GM18505 (cell line): ENCODE measurements at regions not wholly inside any gene's neighbourhood (a gene's known extent, or its start where the extent isn't known, plus 50 kb on each side); places are given as distances from the start of the nearest gene placed in this dataset.
A peak's percentile ranks its signal among the peaks of the same experiment; 100 is the strongest.

Experiments used
- ATAC-seq: cut with Tn5 transposase; IDR thresholded peaks from one replicate; pipeline ENCODE4 v1.9.1; 2021; ENCODE audit not compliant: unreplicated experiment
- POLR2A ChIP-seq: IDR thresholded peaks from 4 replicates; pipeline ENCODE4 v1.6.1; 2011; ENCODE audit warnings: borderline replicate concordance; ENCODE audit not compliant: insufficient read depth, insufficient read length; ENCODE audit errors: extremely low read depth

DNA sequence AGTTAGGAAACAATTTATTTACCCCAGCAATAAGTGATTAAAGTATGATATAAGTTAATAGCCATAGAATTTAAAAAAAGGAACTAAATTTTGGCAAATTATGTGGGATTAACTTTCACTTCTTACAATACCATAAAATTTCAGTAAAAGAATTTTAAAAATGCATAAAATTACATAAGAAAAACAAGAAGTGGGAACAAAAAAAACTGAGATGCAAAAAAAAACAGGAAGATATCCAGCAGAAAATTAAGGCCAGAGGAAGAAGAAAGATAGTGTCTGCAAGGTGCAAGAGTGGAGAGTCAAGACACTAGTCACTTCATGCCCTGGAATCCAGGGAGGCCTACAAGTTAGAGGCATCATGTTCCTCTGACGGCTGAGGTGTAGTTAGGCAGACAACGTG is 184.2 kb downstream of the GASK1B start:
- ATAC-seq, result no peak
- no peak for TF ChIP-seq POLR2A

- no peak for ATAC-seq
- no peak for TF ChIP-seq POLR2A
These were observed 188.4 kb downstream of the GASK1B start for GRCh38 chr4:157984285-157984911.

GRCh38 chr4:157983300-157983699 is 189.5 kb downstream of the GASK1B start:
- no peak for TF ChIP-seq POLR2A
- ATAC-seq, result no peak

DNA sequence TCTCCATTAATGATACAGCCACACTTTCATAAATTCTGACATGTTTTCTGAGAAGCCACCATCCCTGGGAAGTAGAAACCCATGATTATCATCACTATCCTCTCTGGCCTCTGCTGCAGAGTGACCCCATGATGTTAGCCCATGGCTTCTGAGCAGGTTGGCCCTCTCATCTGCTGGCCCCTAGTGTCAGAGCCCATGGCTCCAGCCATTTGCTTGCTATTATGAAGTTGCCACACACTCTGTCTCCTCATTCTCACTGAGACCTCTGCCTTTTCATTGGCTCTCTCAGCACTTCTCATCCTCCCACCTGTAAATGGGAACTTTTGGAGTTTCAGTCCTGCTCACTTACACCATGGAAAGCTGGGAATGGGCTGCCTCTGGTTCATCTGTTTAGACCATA is 192.7 kb downstream of the GASK1B start:
- no peak for TF ChIP-seq POLR2A
- no peak for ATAC-seq

DNA sequence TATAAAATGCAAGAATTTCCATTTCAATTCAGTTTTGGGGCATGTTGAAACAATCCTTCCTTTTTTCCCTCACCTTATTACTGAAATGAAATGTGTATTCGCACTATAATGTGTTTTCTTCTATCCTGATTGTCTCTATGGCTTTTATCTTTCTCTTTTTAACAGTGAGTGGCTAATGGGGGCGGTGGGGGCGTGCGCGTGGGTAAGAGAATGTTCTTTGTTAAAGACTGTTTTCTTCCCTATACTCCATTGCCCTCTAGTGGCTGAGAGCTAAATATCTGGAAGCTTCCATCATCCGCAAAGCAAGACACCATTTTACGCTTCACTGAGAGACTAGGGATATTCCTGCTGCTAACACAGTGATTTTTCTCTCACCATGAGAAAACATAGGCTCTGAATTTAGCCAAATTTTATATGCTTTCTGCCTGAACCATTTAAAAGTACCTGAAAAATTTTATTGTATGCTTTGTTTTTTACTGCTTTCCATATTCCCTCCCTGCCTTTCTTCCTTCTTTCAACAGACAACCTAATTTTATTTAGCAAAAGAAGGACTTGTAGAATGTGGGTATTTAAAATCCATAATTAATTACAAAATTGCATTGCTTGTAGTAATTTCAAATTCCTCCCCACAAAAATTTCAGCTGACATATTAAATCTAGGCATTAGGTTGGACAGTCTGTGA is 194.0 kb downstream of the GASK1B start:
- TF ChIP-seq POLR2A, result no peak
- peak; percentile 96 for ATAC-seq

DNA sequence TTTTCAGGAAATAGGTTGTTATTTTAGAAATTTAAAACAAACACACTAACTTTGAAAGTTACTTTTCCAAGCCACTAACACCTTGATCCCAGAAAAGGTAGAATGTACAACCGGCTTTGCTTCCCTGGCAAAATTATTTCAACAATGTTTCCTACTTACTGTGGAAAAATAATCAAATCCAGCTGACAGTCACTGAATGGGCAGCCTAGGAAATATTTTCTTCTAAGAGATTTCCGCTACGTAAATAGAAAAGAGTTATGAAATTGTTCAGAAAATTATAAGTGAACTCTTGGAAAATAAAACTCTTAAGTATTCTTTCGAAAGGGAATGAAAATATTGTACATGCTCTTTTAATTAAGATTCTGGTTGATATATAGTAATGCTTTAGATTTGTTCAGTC is 195.7 kb downstream of the GASK1B start:
- TF ChIP-seq POLR2A, result no peak
- ATAC-seq, result no peak

DNA sequence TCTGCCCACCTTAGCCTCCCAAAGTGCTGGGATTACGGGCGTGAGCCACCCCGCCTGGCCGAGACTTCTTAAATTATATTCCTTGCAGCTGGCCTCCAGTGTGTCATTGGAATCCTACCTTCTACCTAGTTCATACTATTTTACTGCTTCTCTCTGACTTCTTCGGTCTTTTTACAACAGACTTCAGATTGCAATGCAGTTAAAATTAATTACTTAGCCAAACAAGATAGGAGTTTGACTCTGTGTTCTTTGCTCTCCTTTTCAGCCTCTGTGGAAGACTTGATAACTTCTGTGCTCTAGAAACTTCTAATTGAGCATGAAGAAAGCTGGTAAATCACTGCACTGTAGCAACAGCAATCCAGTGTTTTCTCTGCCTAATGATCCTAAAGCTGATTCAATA is 199.5 kb downstream of the GASK1B start:
- no peak for ATAC-seq
- TF ChIP-seq POLR2A, result no peak

- ATAC-seq, result no peak
- TF ChIP-seq POLR2A, result no peak
These were observed 208.4 kb downstream of the GASK1B start for GRCh38 chr4:157964463-157964862.

- no peak for ATAC-seq
- TF ChIP-seq POLR2A, result no peak
These were observed 211.4 kb downstream of the GASK1B start for GRCh38 chr4:157961229-157961990.

DNA sequence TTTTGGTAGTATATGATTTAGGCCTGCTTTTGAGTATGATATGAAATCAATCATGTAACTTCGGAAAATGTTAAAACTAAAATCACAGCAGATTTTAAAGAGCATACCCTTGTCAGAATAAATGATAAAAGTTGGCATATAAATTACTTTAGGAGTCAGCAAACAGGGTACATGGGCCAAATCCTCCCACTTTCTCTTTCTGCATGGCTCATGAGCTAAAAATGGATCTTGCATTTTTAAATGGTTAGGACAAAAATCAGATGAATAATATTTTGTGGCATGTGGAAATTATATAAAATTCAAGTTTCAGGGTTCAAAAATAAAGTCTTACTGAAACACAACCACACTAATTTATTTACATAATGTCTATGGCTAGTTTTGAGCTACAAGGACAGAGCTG is 214.9 kb downstream of the GASK1B start:
- no peak for TF ChIP-seq POLR2A
- no peak for ATAC-seq

GRCh38 chr4:157942017-157942416 is 230.8 kb downstream of the GASK1B start:
- no peak for TF ChIP-seq POLR2A
- ATAC-seq, result no peak

DNA sequence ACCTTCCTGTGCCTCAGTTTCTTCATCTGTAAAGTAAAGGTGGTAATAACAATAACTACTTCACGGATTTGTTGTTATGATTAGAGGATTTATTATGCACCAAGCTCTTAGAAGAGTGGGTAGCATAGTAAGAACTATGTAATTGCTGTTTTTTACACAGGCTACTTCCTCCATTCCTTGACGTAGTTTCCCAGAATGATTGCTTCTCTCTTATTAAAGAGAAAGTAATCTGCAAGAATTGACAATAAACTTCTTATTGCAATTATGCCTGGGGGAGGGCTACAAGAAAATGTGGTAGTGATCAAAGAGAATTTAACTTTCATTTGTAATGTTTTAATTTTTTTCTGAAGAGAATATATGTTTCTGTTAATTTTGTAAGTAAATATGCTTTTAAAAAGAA is 238.7 kb downstream of the GASK1B start:
- ATAC-seq, result no peak
- TF ChIP-seq POLR2A, result no peak

GRCh38 chr4:157932936-157933335 is 239.9 kb downstream of the GASK1B start:
- no peak for TF ChIP-seq POLR2A
- no peak for ATAC-seq

DNA sequence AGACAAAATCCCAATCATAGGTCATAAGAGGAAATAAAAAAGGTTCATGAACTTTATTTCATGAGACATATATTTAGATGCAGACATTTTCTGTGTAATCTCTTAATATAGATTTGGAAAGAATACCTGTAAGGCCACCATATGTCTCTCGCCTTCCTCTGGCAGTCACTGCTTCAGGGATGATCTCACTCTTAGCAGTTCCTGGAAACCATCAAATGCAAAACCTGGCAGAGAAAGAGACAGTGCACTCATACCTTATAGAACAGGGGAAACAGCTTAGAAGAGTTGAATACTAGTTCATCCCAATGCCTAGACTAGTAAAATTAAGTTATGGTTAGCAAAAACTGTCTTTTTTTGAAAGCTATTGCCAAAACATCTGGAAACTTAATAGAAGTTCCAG is 243.3 kb downstream of the GASK1B start:
- no peak for TF ChIP-seq POLR2A

DNA sequence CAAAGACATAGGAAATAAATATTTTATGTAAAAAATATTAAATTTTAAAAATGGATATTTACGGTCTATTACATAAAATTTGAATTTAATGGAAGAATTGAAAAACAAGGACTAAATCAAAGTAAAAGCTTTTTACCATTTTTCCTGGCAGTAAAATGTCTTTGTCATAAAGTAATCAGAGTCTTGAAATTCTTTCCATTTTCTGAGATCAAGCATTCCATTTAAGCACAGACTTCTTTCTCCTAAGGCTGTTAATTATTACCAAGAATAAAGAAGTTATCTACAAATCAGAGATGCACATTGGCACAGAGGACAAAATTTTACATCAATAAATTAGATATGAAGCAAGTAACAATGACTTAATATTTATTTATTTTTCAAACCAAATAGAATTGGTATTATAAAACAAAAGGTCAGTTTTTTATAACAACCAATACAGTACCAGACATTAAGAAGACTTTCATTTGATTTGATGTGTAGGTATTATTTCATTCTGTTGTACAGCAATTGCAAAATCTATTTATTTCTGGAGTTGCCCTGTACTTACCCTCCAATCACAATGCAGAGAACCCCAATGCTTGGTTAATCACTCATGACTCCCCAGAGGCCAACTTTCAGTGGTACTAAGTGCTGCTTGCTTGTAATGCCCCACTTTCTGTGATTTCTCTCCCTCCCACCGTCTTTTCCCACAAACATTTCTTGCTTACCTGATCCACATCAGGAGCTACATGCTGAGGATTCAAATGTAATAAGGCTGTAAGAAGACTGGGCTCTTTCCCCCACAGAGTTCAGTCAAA is 254.6 kb downstream of the GASK1B start:
- ATAC-seq, result no peak
- no peak for TF ChIP-seq POLR2A

More for the DNA sequence above, 243.3 kb downstream of the GASK1B start:
- ATAC-seq, result no peak
